Ovary (tissue), 3 donors: ENCODE measurements at regions not wholly inside any gene's neighbourhood (a gene's known extent, or its start where the extent isn't known, plus 50 kb on each side); places are given as distances from the start of the nearest gene placed in this dataset.

Experiments used
- CTCF ChIP-seq, 3 donors: fragments of 450-650 bp in 2 of 3; fragments of 200-600 bp in 1 of 3; IDR thresholded peaks; one replicate each; pipeline versions ENCODE4 v1.5.1 to v1.8.0; 2016 to 2022; ENCODE audit warnings: antibody characterized with exemption in 3 of 3, mild to moderate bottlenecking in 1 of 3
- POLR2A ChIP-seq: fragments of 450-650 bp; IDR thresholded peaks from one replicate; pipeline ENCODE4 v1.6.1; 2017; ENCODE audit warnings: antibody characterized with exemption, mild to moderate bottlenecking, moderate library complexity
- donor health status: DM: no; HTN: no; CAD: no.

DNA sequence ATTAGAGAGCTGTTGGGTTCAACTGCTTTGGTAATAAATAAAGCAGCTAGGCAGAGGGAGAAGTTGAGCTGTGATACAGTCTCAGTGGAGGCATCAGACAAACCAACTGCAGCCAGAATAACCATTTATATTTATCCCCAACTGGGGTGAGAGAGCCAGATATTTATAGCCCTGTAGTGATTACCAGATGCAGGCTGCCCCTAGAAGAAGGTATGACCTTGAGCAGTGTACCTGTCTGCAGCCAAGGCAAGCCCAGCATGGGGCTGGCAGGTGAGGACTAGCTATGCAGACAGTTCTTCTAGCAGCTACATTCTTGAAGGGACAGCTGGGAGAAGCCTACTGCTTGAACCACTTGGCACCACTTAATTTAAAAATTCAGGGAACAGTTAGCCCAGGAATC is 144.4 kb upstream of the EPHA3 start:
- TF ChIP-seq CTCF (IDR thresholded peaks at IDR 0.05), result no peak
- TF ChIP-seq POLR2A, result no peak
